K562 (cell line): ENCODE measurements at regions not wholly inside any gene's neighbourhood (a gene's known extent, or its start where the extent isn't known, plus 50 kb on each side); places are given as distances from the start of the nearest gene placed in this dataset.

ENCODE experiments used
- ATAC-seq: fragments of 200-7000 bp; cut with Tn5 transposase; 3 replicates; pipeline ENCODE4 v1.9.1; 2020; ENCODE audit warnings: moderate library complexity
- BruUV-seq: library from RNA; stranded (reverse); fragments of 400-500 nt; replicated peaks from 2 replicates; lab custom pipeline; 2021; lab: Mats Ljungman, UMichigan
- CTCF ChIA-PET: fragments of 300-600 bp; formaldehyde crosslinking; extraction: SDS; loops from one replicate; lab custom pipeline; 2021; ENCODE audit warnings: low intra/inter-chr PET ratio; lab: Yijun Ruan, JAX
- POLR2A ChIA-PET: fragments of 300-600, 350-650 bp; sonication (Branson Sonifier 250); formaldehyde crosslinking; extraction: SDS; loops from one replicate; lab custom pipeline; 2021; ENCODE audit warnings: antibody characterized with exemption, inconsistent platforms; lab: Yijun Ruan, JAX
- DNase-seq, 4 experiments: peaks; one replicate each; pipeline versions ENCODE4 v3.0.0 to v3.0.0-alpha.2; 2011 to 2018; ENCODE audit warnings: low spot score in 3 of 4, mixed read lengths in 3 of 4; ENCODE audit errors: extremely low read depth in 1 of 4
- FAIRE-seq: peaks from 2 replicates; lab custom pipeline; 2011; peaks lifted over from hg19 to GRCh38; lab: Jason Lieb, UNC
- H2AFZ ChIP-seq: 2 replicates; pipeline ENCODE4 v1.6.0; 2011; ENCODE audit warnings: low read depth, low read length, control low read depth, inconsistent platforms
- H3K27ac ChIP-seq: fragments of 200-600 bp; 3 replicates; pipeline ENCODE4 v1.8.0; 2011; ENCODE audit warnings: low read depth, mild to moderate bottlenecking, control low read depth, inconsistent platforms, low read length, moderate library complexity, mixed read lengths; ENCODE audit errors: extremely low read depth
- H3K27me3 ChIP-seq, 2 experiments: fragments of 300-600 bp in 1 of 2; 2 replicates in 1 of 2; 3 replicates in 1 of 2; pipeline versions ENCODE4 v1.6.0 to v1.8.0; 2011; ENCODE audit warnings: inconsistent platforms in 2 of 2, low read length in 2 of 2, mild to moderate bottlenecking in 1 of 2, mixed read lengths in 1 of 2, moderate library complexity in 1 of 2; ENCODE audit not compliant: control insufficient read depth in 2 of 2, insufficient read depth in 2 of 2
- H3K36me3 ChIP-seq: fragments of 300-600 bp; 3 replicates; pipeline ENCODE4 v1.8.0; 2011; ENCODE audit warnings: mild to moderate bottlenecking, low read length, inconsistent platforms; ENCODE audit not compliant: control insufficient read depth, insufficient read depth
- H3K4me1 ChIP-seq, 2 experiments: fragments of 200-600 bp in 1 of 2; replicated peaks in 1 of 2; 2 replicates in 1 of 2; 3 replicates in 1 of 2; pipeline versions ENCODE4 v1.5.1 to v1.8.0; 2011; ENCODE audit warnings: inconsistent platforms in 2 of 2, low read length in 2 of 2, mild to moderate bottlenecking in 1 of 2, mixed read lengths in 1 of 2, moderate library complexity in 1 of 2; ENCODE audit not compliant: control insufficient read depth in 2 of 2, insufficient read depth in 2 of 2
- H3K4me2 ChIP-seq: 2 replicates; pipeline ENCODE4 v1.6.1; 2011; ENCODE audit warnings: low read length, control low read depth, inconsistent platforms, mixed read lengths; ENCODE audit not compliant: insufficient read depth
- H3K4me3 ChIP-seq: fragments of 200-600 bp; sonication (generic), shearing (Covaris generic); 2 replicates; pipeline ENCODE4 v1.5.1; 2016; ENCODE audit warnings: control low read depth, inconsistent platforms
- H3K79me2 ChIP-seq: fragments of 200-600 bp; 3 replicates; pipeline ENCODE4 v1.8.0; 2011; ENCODE audit warnings: low read length, inconsistent platforms; ENCODE audit not compliant: control insufficient read depth, insufficient read depth
- H3K9ac ChIP-seq, 2 experiments: 2 replicates each; pipeline versions ENCODE4 v1.6.0 to v1.6.1; 2011; ENCODE audit warnings: low read depth in 2 of 2, low read length in 2 of 2, control low read depth in 1 of 2, inconsistent platforms in 1 of 2, mild to moderate bottlenecking in 1 of 2, mixed read lengths in 1 of 2; ENCODE audit not compliant: insufficient read depth in 1 of 2
- H3K9me1 ChIP-seq: one replicate; pipeline ENCODE4 v1.6.0; 2011; ENCODE audit warnings: inconsistent platforms, mild to moderate bottlenecking, low read length, moderate library complexity; ENCODE audit not compliant: control insufficient read depth, insufficient read depth
- H3K9me3 ChIP-seq: replicated peaks from 2 replicates; pipeline ENCODE4 v1.5.1; 2011; ENCODE audit warnings: low read depth, low read length, inconsistent platforms; ENCODE audit not compliant: control insufficient read depth, insufficient read depth
- H4K20me1 ChIP-seq: replicated peaks from 2 replicates; pipeline ENCODE4 v1.6.1; 2011; ENCODE audit warnings: low read length, inconsistent platforms, mixed read lengths; ENCODE audit not compliant: control insufficient read depth, insufficient read depth
- CBFB ChIP-seq: sonication (generic); formaldehyde crosslinking; IDR thresholded peaks from 2 replicates; pipeline ENCODE4 v1.4.0; 2020; ENCODE audit warnings: mild to moderate bottlenecking, missing genetic modification reagents
- CHCHD3 ChIP-seq: fragments of 250-450 bp; sonication (Bioruptor Pico); IDR thresholded peaks from 2 replicates; pipeline ENCODE4 v2.1.2; 2022; ENCODE audit warnings: mild to moderate bottlenecking
- CHD4 ChIP-seq: fragments of 200-600 bp; sonication (generic); IDR thresholded peaks from 3 replicates; pipeline ENCODE4 v1.6.1; 2012; ENCODE audit warnings: low read depth, mild to moderate bottlenecking, mixed read lengths, low read length, inconsistent platforms; ENCODE audit not compliant: insufficient read depth, insufficient replicate concordance, poor library complexity, severe bottlenecking
- ETV5 ChIP-seq: sonication (generic); formaldehyde crosslinking; IDR thresholded peaks from 2 replicates; pipeline ENCODE4 v1.4.0; 2020; ENCODE audit warnings: low read depth, mild to moderate bottlenecking, missing genetic modification reagents
- KDM2B ChIP-seq: fragments of 250-450 bp; sonication (Bioruptor Pico); IDR thresholded peaks from 2 replicates; pipeline ENCODE4 v1.8.0; 2021; ENCODE audit warnings: mild to moderate bottlenecking, moderate library complexity
- KDM4B ChIP-seq, 2 experiments: fragments of 450-650 bp in 1 of 2; sonication (generic) in 1 of 2; IDR thresholded peaks; 2 replicates each; pipeline ENCODE4 v1.6.1; 2016 to 2017; ENCODE audit warnings: borderline replicate concordance in 2 of 2, antibody characterized with exemption in 1 of 2, low read depth in 1 of 2, mild to moderate bottlenecking in 1 of 2
- MEIS2 ChIP-seq: fragments of 450-650 bp; IDR thresholded peaks from 2 replicates; pipeline ENCODE4 v1.6.1; 2014; ENCODE audit warnings: mild to moderate bottlenecking; ENCODE audit not compliant: partially characterized antibody
- NR1H2 ChIP-seq: sonication (generic); formaldehyde crosslinking; IDR thresholded peaks from 2 replicates; pipeline ENCODE4 v1.4.0; 2020; ENCODE audit warnings: mild to moderate bottlenecking, missing genetic modification reagents
- PTTG1 ChIP-seq: fragments of 450-650 bp; IDR thresholded peaks from 2 replicates; pipeline ENCODE4 v1.6.1; 2016; ENCODE audit warnings: low read depth, mild to moderate bottlenecking, missing genetic modification characterization, missing compliant biosample characterization
- RBFOX2 ChIP-seq: fragments of 200-400 bp; formaldehyde crosslinking; IDR thresholded peaks from 2 replicates; pipeline ENCODE4 v1.6.1; 2017; ENCODE audit warnings: low read depth, mild to moderate bottlenecking, low read length, moderate library complexity
- SIRT6 ChIP-seq: IDR thresholded peaks from one replicate; pipeline ENCODE4 v1.6.1; 2012; ENCODE audit warnings: low read depth, mild to moderate bottlenecking, control low read depth, inconsistent platforms, low read length, moderate library complexity
- SMAD4 ChIP-seq: fragments of 250-450 bp; sonication (Bioruptor Pico); conservative IDR thresholded peaks from 2 replicates; pipeline ENCODE4 v1.8.0; 2021; ENCODE audit warnings: inconsistent platforms, mild to moderate bottlenecking, moderate library complexity
- SMARCA4 ChIP-seq: fragments of 450-650 bp; IDR thresholded peaks from 2 replicates; pipeline ENCODE4 v1.6.1; 2016
- SMARCE1 ChIP-seq: fragments of 450-650 bp; IDR thresholded peaks from 2 replicates; pipeline ENCODE4 v1.7.1; 2016; ENCODE audit warnings: mild to moderate bottlenecking
- YY1 ChIP-seq, 3 experiments: IDR thresholded peaks; 2 replicates each; pipeline ENCODE4 v1.6.1; 2011; ENCODE audit warnings: low read length in 2 of 3, mild to moderate bottlenecking in 2 of 3, moderate library complexity in 2 of 3, borderline replicate concordance in 1 of 3, control low read depth in 1 of 3, low read depth in 1 of 3; ENCODE audit not compliant: insufficient read depth in 3 of 3, insufficient replicate concordance in 2 of 3, control insufficient read depth in 1 of 3, insufficient read length in 1 of 3; ENCODE audit errors: extremely low read depth in 1 of 3
- ZFP30 ChIP-seq: fragments of 250-450 bp; sonication (Bioruptor Pico); IDR thresholded peaks from 2 replicates; pipeline ENCODE4 v1.8.0; 2022; ENCODE audit warnings: moderate library complexity, mild to moderate bottlenecking, inconsistent platforms, borderline replicate concordance
- ZNF133 ChIP-seq: fragments of 250-450 bp; sonication (Bioruptor Pico); IDR thresholded peaks from 2 replicates; pipeline ENCODE4 v1.4.0; 2020; ENCODE audit warnings: mild to moderate bottlenecking
- ZNF134 ChIP-seq: fragments of 250-450 bp; sonication (Bioruptor Pico); conservative IDR thresholded peaks from 2 replicates; pipeline ENCODE4 v1.4.0; 2020
- WGBS: fragments of 100-300 bp; shearing (Covaris generic); methylation state at CpG from one replicate; pipeline ENCODE4 v1.1.6; 2016; ENCODE audit warnings: low coverage, mixed read lengths; ENCODE audit not compliant: insufficient coverage; ENCODE audit errors: missing lambda C conversion rate; 5-methylcytosine and 5-hydroxymethylcytosine counted together
- in situ Hi-C: fragments of 300-500 bp; cut with MboI; formaldehyde crosslinking; loops from 4 replicates; pipeline ENCODE4 v1.15.0; 2018; ENCODE audit warnings: inconsistent platforms, mixed read lengths
- intact Hi-C: fragments of 100-400 bp; cut with micrococcal nuclease; formaldehyde crosslinking; loops from 2 replicates; pipeline ENCODE4 v1.14.2; 2022
- TF ChIP-seq, protein P1 (sequence below): fragments of 450-650 bp; formaldehyde crosslinking; IDR thresholded peaks from 2 replicates; pipeline ENCODE4 v1.4.0; 2022; ENCODE audit warnings: mild to moderate bottlenecking, moderate library complexity

DNA sequence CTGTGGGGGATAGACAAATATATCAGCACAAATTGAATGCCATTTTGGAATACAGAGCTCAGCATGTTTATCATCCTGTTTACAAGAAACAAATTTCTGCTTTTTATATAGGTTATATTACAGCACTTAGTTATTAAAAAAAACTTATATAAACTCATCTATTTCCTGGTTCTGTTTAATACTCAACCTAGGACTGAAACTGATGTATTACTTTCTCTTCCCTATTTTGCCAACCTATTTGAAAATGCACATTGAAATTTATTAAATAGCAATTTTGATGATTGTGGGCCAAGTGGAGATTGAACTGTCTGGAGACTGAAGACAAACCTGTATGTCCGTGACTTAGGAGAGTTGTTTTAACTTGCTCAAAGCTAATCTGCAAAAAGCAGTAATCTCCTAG, 288.3 kb upstream of the ANO3 start:
- Histone ChIP-seq H3K4me3 (no peak overlapping the region), H3K27me3 (no peaks in the 10 kb centered on the region), H3K27ac (no peak overlapping the region), H3K4me2 (no peak overlapping the region), H3K36me3 (no peaks in the 10 kb centered on the region), H3K79me2 (no peaks in the 10 kb centered on the region), H3K9me3 (no peaks in the 10 kb centered on the region), H4K20me1 (no peaks in the 10 kb centered on the region), H2AFZ (no peak overlapping the region), H3K9me1 (no peaks in the 10 kb centered on the region), H3K4me1 (no peaks in the 10 kb centered on the region), H3K9ac (no peak overlapping the region)
- 0% methylated on average over 1 of the region's 1 CpG for WGBS
- TF ChIP-seq MEIS2: no peak
- TF ChIP-seq SMARCA4: no peak
- no peak for TF ChIP-seq NR1H2
- TF ChIP-seq PTTG1: no peak
- TF ChIP-seq ETV5 (CRISPR knock-in tag): no peak
- TF ChIP-seq ZNF133 (CRISPR knock-in tag): no peak
- no peak for TF ChIP-seq SMARCE1
- no peak for TF ChIP-seq CHD4
- TF ChIP-seq, protein P1, sequence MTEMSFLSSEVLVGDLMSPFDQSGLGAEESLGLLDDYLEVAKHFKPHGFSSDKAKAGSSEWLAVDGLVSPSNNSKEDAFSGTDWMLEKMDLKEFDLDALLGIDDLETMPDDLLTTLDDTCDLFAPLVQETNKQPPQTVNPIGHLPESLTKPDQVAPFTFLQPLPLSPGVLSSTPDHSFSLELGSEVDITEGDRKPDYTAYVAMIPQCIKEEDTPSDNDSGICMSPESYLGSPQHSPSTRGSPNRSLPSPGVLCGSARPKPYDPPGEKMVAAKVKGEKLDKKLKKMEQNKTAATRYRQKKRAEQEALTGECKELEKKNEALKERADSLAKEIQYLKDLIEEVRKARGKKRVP (CRISPR knock-in tag): no peak
- no peak for TF ChIP-seq KDM4B (IDR thresholded peaks at IDR 0.05; ENCODE audit: borderline replicate concordance in 2 of 2, low read depth in 1 of 2)
- TF ChIP-seq ZFP30 (CRISPR knock-in tag): no peak
- TF ChIP-seq CHCHD3 (CRISPR knock-in tag): no peak
- TF ChIP-seq SMAD4 (CRISPR knock-in tag): no peak
- TF ChIP-seq RBFOX2: no peak
- TF ChIP-seq YY1 (IDR thresholded peaks at IDR 0.05; ENCODE audit: borderline replicate concordance in 1 of 3, control insufficient read depth in 1 of 3, extremely low read depth in 1 of 3, insufficient read depth in 3 of 3, insufficient read length in 1 of 3, insufficient replicate concordance in 2 of 3, low read depth in 1 of 3, low read length in 2 of 3): no peak
- TF ChIP-seq KDM2B (CRISPR knock-in tag): no peak
- TF ChIP-seq CBFB: no peak
- no peak for TF ChIP-seq SIRT6
- TF ChIP-seq ZNF134: no peak
- ATAC-seq: no peak
- in situ Hi-C loops: no loop called here
- no peak for FAIRE-seq
- no TSS peak for BruUV-seq
- intact Hi-C loops: no loop called here
- ChIA-PET POLR2A (no interaction called here), CTCF (no interaction called here)
- no peak for DNase-seq
